GM19023 (cell line): ENCODE measurements at regions not wholly inside any gene's neighbourhood (a gene's known extent, or its start where the extent isn't known, plus 50 kb on each side); places are given as distances from the start of the nearest gene placed in this dataset.

Experiments used
- ATAC-seq: cut with Tn5 transposase; IDR thresholded peaks from one replicate; pipeline ENCODE4 v1.9.1; 2021; ENCODE audit warnings: mild to moderate bottlenecking, moderate library complexity; ENCODE audit not compliant: unreplicated experiment

GRCh38 chr2:554444-554843 lies 122.8 kb downstream of the TMEM18 start:
- ATAC-seq, result no peak

DNA sequence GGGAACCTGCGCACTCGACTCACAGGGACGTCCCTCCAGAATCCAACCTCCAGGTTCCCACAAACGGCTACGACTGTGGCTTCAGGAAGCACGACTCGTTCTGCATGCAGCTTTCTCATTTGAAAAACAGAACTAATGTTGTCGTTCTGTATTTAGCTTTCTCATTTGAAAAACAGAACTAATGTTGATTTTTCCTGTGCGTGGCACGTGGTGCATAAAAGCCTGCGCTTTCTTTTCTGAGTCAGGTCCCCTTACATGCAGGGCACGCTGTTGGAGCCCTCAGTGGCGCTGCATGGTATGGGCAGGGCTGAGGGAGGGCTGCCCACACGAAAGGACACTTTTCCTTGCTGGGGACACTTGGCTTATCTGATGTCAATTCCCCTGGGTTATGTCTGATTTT lies 124.3 kb downstream of the TMEM18 start:
- ATAC-seq, result no peak

- no peak for ATAC-seq
Observed at GRCh38 chr2:551621-552020, 125.6 kb downstream of the TMEM18 start.

DNA sequence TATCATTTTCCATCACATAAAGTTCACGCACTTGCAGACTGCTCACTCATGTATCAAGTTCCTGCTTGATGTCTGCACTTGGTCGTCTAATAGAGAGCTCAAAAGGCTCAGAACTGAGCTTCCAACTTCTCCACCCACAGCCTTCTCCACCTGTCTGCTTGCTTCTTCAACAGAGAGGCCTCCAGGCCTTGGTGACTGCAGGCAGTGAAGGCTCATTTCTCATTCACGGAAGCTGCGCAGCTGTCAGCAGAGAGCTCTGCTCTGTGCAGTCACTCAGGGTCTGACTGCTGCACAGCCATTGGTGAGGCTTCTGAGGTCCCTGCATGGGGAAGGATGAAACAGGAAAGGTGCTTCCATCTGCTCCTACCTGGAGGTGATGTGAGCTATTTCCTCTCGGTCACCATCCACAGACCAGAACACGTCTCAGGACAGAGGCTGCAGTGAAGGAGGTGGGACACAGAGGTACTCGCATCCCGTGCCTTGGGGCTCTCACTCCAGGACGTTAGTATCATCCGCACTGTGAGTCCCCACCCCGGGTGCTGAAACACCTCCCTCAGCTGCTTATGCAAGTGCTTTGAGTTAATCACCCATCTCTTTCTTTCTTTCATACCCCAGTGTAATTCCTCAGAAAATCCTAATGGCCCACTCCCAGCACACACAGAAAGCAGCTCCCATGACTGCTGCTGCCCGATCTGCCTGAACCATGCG lies 126.2 kb downstream of the TMEM18 start:
- no peak for ATAC-seq

DNA sequence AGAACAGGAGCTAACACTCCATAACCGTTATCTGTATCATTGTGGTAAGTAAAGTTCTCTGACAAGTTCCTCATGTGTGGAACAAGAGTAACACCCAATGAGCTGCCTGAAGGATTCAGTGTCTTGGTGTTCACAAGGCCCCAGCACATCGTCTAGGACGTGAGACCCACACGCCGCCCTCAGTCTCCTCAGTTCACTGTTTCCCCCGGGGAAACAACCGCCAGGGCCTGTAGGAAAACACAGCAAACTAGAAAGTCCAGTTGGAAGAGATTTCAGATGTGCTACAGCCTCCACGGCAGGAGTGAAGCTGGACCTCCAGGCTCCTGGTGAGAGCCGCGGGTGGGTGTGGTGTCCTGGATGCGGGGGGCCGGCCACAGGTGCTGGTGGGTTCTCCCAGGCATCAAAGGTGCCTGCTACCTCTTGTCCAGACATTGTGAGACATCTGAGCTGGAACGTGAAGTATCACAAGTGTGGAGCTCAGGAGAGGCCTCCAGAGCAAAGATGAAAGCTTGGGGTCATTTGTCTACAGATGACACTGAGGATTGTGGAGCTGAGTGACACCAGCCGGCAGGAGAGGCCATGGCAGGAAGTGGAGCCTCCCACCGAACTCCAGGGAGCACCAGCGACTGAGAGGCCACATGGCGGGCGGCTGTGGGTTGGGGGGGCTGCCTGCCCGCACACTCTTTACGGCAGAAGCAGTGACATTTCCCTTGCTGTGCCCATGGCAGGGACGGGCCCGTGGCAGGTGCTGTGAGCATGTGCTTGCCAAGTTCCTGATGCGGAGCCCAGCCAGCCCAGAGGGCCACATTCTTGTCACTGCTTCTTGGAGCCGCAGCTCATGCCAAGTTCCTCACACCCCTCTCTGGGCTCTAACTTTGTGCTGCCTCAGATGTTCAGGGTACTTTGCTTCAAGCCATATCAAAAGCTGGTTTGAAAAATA lies 131.2 kb downstream of the TMEM18 start:
- ATAC-seq, result no peak

- no peak for ATAC-seq
Observed at GRCh38 chr2:545228-545627, 132.0 kb downstream of the TMEM18 start.

GRCh38 chr2:538646-539045 lies 138.6 kb downstream of the TMEM18 start:
- no peak for ATAC-seq

GRCh38 chr2:535222-535621 lies 142.0 kb downstream of the TMEM18 start:
- ATAC-seq, result no peak

DNA sequence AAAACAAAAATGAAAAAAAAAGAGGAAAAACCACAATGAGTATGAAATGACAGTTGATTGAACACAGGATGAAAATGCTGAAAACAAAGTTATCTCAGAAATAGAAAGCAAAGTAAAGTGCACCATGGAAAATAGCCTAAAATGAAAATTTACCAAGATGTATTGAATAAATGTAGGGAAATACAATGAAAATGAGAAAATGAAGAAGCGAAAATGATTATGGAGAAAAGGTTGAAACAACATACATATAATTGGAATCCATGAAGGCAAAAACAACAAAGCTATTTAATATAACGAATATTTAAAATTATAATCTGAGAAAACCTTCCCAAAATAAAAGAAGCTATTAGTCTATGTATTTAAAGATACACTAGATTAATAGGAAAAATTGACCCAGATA lies 147.4 kb downstream of the TMEM18 start:
- ATAC-seq, result no peak

DNA sequence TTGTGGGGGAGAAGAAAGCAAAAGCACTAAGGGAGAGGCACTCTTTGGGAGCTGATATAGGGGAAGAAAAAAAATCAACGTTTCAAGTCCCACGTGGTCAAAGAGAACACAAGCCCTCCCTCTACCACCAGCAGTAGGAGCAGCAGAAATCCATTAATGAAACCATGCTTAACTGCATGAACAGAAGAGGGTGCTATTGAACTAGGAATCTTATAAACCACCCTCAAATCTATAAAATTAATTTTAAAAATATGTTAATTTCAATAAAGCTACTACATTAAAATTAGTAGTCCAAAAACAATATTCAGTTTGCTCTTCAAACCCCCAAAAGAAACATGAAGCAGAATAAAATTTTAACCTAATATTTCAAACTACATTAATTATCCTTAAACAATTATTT lies 147.8 kb downstream of the TMEM18 start:
- ATAC-seq, result no peak

DNA sequence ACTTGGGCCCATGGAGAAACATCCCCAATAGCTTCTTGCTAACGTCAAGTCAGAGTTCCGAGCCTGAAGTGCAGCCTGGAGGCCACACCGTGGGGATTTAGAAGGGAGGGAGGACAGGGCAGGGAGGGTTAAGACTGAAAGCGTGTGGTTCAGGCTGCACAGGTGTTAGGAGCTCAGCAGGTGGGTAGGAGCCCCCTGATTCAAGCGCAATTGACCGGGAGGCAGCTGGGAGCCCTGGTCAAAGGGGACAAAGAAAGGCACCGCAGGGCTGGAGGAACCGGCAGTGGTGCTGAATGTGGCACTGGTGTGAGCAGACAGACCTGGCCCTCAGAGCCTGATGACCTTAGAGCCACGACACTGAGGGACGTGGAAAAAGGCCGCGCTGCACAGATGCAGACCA lies 149.6 kb downstream of the TMEM18 start:
- ATAC-seq, result no peak

GRCh38 chr2:526918-527317 lies 150.3 kb downstream of the TMEM18 start:
- no peak for ATAC-seq

- no peak for ATAC-seq
Observed at GRCh38 chr2:525611-526010, 151.6 kb downstream of the TMEM18 start.

DNA sequence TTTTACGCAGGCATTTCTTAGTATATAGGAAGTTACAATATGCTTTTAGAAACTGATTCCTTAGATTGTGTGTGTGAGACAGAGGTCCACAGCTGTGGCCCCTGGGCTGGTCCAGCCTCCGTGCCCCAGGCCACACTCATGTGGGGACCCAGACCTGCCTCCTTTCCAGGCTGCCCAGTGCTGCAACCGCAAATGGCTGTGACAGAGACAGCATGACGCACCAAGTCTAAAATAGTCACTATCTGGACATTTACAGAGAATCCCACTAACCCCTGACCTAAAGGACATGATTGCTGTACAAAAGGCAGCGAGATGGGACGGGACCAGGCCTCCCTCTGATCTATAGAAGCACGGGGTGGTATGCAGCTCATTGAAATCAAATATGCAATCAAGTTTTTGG lies 152.2 kb downstream of the TMEM18 start:
- no peak for ATAC-seq

DNA sequence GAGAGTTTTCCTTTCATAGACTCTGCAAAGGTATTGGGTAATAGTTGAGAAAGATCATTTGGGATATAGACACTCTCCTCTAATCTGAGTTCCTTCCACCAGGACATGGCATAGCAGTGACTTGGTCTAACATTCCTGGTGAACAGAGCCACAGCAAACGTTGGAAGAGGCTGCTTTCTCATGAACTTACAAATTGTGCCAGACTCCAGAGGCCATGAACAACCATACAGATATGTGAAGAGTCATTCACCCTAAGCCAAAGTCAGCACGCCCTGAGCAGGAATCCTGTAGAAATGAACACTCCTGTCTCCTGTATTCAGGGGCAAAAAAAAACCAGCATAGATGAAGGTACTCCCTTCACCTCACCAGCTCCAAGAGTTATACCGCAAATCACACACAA lies 152.8 kb downstream of the TMEM18 start:
- no peak for ATAC-seq

GRCh38 chr2:523698-524270 lies 153.4 kb downstream of the TMEM18 start:
- ATAC-seq, result no peak

DNA sequence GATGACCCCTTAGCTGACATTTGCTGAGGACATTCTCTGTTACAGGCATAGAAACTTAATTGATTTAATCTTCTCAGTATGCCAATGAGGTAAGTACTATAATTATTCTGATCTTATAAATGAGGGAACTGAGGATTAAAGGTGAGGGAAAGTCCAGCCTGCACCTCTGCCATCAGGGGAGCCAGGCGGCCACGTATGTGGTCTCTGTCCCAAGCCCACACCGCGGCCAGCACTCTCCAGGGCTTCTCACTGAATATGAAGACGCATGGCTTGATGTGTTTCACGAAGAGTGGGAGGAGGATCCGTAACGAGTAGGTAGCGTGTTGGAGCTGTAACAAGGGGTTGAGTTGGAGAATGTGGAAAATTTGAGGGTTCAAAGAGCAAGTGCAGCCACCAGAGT lies 154.4 kb downstream of the TMEM18 start:
- no peak for ATAC-seq

- ATAC-seq, result no peak
Observed at GRCh38 chr2:521853-522530, 155.2 kb downstream of the TMEM18 start.

GRCh38 chr2:520663-521340 lies 156.4 kb downstream of the TMEM18 start:
- no peak for ATAC-seq

DNA sequence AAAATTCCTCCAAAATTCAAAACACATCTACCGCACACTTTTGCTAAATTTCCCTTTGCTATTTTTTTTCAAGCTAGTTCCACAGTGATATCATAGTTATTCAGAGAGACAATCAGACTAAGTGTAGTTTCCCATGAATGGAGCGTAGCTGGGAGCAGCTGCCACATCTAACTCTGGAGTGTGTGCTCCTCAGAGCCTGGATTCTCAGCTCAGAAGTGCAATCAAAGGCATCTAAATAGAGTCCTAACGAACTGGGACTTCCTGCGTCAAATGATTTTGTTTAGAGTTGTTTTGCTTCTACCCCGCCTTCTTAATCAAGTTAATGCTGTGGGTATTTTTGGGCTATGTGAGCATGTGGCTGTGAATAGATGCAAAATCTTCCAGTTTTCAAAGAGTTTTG lies 160.3 kb downstream of the TMEM18 start:
- ATAC-seq, result no peak

GRCh38 chr2:516131-516530 lies 161.1 kb downstream of the TMEM18 start:
- ATAC-seq, result no peak
